Activated CD4-positive, alpha-beta T cell treated with anti-CD3 and anti-CD28 coated beads for 48 hours (primary cell): ENCODE measurements at regions not wholly inside any gene's neighbourhood (a gene's known extent, or its start where the extent isn't known, plus 50 kb on each side); places are given as distances from the start of the nearest gene placed in this dataset.

Source experiments
- DNase-seq: peaks from one replicate; pipeline ENCODE4 v3.0.0-alpha.2; 2020

DNA sequence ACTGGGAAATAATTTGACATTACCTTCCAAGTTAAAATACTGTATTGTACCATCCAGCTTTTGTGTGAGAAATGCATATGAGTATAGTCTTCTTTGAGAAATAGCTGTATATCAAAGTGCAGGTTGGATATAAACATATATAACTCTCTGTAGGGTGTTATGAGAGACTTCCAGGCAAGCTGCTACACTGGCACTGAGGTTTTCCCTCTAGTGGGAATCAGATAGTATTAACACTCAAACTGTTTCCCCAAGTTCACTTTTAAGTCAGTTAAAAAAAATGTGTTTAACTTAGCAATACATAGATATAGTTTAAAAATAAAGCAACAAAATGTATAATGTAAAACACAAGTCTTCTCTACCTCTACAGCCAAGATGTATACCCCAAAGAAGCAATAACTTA, 368.4 kb upstream of the SLC8A1 start:
- DNase-seq: no peak

GRCh38 chr2:40823478-40823877, 371.6 kb upstream of the SLC8A1 start:
- DNase-seq: no peak

- no peak for DNase-seq
Observed at GRCh38 chr2:40824278-40824677, 372.4 kb upstream of the SLC8A1 start.

DNA sequence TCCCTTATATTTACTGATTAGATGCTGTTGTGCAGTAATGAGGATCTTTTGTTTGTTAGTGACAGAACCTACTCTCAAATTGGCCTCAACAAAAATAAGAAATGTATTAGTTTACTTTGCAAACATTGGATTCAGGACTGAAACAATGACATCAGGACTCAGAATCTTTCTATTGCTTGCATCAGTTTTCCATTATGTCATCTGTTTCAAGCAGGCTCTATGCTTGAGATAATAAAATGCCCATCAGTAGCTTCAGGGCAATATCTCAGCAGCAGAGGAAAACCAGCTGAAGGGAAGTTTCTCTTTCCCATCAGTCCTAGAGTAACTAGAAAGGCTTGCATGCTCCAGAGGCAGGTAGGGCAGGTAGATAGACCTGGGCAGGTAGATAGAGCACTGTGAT, 375.5 kb upstream of the SLC8A1 start:
- no peak for DNase-seq

DNA sequence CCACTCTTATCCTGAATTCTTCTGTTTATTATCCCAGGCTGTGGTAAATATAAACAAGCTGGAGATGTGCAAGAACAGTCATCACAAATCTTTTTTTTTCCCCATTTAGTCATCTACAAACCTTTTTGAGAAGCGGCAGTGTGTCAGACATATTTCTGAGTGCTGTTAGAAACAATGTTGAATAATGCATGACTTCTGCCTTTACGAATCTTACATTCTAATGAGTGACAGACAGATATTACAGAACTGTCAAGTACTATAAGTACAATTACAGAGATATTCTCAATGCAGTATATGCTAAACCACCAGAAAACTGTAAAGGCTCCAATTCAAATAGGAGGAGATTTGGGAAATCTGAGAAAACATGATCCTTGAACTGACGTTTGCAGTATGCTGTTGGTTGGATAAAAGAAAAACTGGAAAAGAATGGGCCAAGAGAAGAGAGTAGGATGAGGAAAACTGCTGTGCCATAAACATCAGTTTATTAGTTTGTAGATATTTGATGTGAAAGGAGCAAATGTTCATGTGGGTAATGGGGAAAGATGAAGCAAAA, 379.5 kb upstream of the SLC8A1 start:
- DNase-seq: no peak

DNA sequence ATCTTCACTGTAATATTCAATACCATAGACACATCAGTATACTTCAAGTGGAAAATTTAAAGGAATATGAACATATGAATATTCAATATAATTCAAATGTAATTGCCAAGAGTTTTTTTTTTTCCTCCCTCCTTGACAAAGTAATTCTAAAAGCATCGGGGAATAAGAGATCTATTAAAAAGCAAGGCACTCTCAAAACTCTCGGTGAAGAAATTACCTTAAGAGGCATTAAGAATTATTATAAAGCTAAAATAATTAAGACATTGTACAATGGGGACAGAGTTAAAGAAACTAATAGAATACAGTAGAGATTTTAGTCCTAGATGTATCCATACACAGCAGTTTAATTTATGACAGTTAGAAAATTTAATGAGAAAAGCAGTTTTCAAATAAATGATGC, 390.0 kb upstream of the SLC8A1 start:
- DNase-seq: no peak

GRCh38 chr2:40844353-40845277, 392.7 kb upstream of the SLC8A1 start:
- no peak for DNase-seq

DNA sequence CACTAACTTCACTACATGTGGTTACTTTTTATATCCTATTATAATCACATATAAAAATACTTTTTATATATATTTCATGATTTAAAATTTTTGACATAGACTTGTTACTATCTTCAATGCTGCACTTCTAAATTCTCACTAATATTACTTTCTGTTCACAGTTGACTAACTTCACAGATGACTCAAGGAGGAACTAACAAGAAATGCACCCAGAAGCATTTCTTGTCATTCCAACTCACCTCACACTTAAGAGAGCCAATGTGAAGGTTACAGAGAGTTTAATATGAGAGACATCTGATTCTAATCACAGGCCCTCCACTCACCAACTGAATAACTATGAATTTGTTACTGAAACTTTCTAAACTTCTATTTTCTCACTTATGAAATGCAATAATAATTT, 399.8 kb upstream of the SLC8A1 start:
- no peak for DNase-seq

GRCh38 chr2:40859617-40860016, 407.7 kb upstream of the SLC8A1 start:
- no peak for DNase-seq

- no peak for DNase-seq
Observed at GRCh38 chr2:40867829-40868228, 415.9 kb upstream of the SLC8A1 start.

DNA sequence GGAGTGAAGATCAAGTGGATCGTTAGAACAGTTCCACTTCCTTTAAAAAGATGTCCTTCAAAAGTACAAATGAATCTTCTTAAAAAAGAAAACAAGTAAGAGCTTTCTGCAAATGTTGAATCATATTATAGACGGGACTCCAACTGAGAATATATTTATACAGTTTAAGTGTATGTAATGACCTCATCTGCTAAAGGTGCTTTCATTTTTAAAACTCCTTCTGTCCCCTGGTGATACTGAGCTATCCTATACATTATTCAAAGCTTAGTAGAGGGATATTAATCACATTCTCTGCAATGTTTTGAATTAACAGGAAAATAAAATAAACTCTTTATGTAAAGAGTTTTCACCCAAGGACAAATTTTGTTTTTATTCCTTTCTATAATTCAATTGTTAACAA, 420.7 kb upstream of the SLC8A1 start:
- DNase-seq: no peak

DNA sequence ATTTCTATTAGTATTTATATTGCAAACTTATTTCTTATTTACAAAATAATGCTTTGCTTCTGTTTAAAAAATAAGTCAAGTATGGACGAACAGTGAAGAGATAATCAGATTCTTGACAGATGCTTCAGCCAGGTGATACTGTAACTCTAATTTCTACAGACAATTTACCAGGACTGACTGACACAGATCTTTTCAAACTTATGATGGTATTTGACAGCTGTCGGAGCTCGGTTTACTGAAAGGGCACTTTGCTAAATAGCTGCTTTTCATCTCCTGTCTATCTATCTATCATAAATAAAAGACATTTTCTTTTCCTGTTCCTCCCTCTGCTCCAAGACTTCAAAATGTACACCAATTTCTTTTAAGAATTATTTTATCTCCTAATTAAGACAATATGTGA, 422.5 kb upstream of the SLC8A1 start:
- no peak for DNase-seq

- DNase-seq: no peak
Observed at GRCh38 chr2:40877734-40878288, 425.9 kb upstream of the SLC8A1 start.

GRCh38 chr2:40879305-40879704, 427.4 kb upstream of the SLC8A1 start:
- no peak for DNase-seq

- DNase-seq: no peak
Observed at GRCh38 chr2:40886100-40886499, 434.2 kb upstream of the SLC8A1 start.

GRCh38 chr2:40886655-40887054, 434.8 kb upstream of the SLC8A1 start:
- DNase-seq: no peak

DNA sequence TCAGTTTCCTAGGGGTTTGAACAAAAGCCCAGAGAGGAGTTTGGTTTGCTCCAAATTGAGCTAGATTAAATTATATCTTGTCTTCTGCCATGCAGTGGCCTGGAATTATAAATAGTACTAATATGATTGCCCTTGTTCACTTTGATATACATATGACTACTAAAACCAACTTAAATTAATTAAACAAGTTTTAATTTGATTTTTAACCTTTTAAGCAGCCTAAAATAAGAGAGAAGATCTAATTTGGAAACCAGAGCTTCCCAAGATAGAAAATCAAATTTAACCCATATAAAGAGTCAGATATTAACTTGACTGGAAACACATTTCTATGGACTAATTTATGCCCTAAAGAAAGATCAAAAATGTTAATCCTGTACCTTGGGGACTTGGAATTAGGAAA, 444.5 kb upstream of the SLC8A1 start:
- no peak for DNase-seq

- DNase-seq: no peak
Observed at GRCh38 chr2:40914666-40915065, 462.8 kb upstream of the SLC8A1 start.

- DNase-seq: no peak
Observed at GRCh38 chr2:40915651-40916050, 463.8 kb upstream of the SLC8A1 start.

- DNase-seq: no peak
Observed at GRCh38 chr2:40935349-40935748, 483.5 kb upstream of the SLC8A1 start.

DNA sequence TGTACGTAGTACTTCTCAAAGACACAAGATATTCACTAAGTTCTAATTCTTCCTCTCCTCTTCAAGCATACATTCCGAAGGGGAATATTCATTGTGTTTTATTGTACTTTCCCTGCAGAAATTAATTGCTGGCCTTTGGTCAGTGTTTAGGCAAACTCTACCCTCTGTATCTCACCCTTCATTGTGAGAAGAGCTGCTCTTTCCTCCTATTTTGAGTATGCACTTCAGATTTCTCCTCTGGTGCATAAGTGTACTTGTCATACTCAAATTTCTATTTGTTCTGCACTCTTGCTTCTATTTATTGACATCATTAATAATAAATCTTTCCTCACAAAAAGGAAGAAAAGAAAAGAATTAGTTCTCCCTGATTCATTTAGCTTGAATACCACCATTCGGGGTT, 485.4 kb upstream of the SLC8A1 start:
- no peak for DNase-seq

GRCh38 chr2:40953341-40953740, 501.5 kb upstream of the SLC8A1 start:
- DNase-seq: no peak

DNA sequence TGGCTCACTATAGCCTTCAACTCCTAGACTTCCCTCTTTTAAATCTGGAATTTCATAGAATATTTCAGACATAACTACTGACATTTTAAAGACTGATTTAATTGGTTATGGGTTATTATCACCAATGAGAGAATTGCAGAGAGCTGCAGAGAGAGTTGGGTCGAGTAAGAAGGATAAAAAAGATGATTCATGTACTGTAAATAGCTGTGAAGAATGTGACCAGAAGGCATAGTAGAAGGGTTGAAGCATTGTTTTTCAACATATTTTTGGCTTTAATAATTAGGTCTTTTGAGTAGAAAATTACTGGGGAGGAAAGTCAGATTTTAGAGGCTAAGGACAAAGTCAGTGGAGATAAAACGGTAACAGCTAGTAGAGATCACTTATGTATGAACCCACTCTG, 503.2 kb upstream of the SLC8A1 start:
- no peak for DNase-seq

DNA sequence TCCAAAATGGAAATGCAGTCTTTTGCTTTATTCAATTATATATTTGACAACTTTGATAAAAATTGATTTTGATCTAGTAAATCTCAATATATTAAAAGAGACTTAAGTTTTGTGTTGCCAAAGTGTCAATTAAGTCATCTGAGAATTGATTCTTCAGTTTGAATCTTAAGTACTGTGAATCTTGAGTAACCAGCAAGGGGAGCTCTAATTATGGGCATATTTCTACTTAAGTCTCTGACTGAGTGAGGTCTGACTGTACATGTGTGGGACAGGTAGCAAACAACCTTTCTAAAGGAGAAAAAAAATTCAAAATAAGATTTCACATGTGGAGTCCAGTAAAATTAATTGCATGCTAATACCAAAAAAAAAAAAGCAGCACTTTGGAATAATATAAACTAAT, 503.7 kb upstream of the SLC8A1 start:
- DNase-seq: no peak
